HepG2 (cell line): ENCODE measurements at regions not wholly inside any gene's neighbourhood (a gene's known extent, or its start where the extent isn't known, plus 50 kb on each side); places are given as distances from the start of the nearest gene placed in this dataset.

Experiments used
- BRD4 ChIP-seq: sonication (generic); formaldehyde crosslinking; IDR thresholded peaks from 2 replicates; pipeline ENCODE4 v1.4.0; 2020; ENCODE audit warnings: missing genetic modification reagents
- CHD4 ChIP-seq: fragments of 200-600 bp; sonication (generic); IDR thresholded peaks from 2 replicates; pipeline ENCODE4 v1.7.0; 2017; ENCODE audit warnings: mild to moderate bottlenecking, low read length, borderline replicate concordance
- CREB1 ChIP-seq, 2 experiments: fragments of 450-650 bp in 1 of 2; IDR thresholded peaks; 2 replicates each; pipeline ENCODE4 v1.6.1; 2016 to 2017; ENCODE audit warnings: control low read depth in 1 of 2, mild to moderate bottlenecking in 1 of 2, missing compliant biosample characterization in 1 of 2, missing genetic modification characterization in 1 of 2
- FOXK2 ChIP-seq: fragments of 450-650 bp; IDR thresholded peaks from 2 replicates; pipeline ENCODE4 v1.6.1; 2016
- GATA4 ChIP-seq: sonication (generic); IDR thresholded peaks from 2 replicates; pipeline ENCODE4 v1.6.1; 2016; ENCODE audit warnings: antibody characterized with exemption, low read depth, borderline replicate concordance
- HES4 ChIP-seq: sonication (generic); formaldehyde crosslinking; IDR thresholded peaks from 2 replicates; pipeline ENCODE4 v1.9.0; 2021; ENCODE audit warnings: mild to moderate bottlenecking, missing genetic modification reagents, borderline replicate concordance
- HNF1B ChIP-seq: sonication (generic); formaldehyde crosslinking; IDR thresholded peaks from 2 replicates; pipeline ENCODE4 v1.5.1; 2020; ENCODE audit warnings: mild to moderate bottlenecking, moderate library complexity, missing genetic modification reagents
- IKZF5 ChIP-seq: IDR thresholded peaks from 2 replicates; pipeline ENCODE4 v1.6.1; 2018; ENCODE audit warnings: missing genetic modification reagents, mild to moderate bottlenecking, missing compliant biosample characterization
- JUNB ChIP-seq: sonication (generic); formaldehyde crosslinking; IDR thresholded peaks from 2 replicates; pipeline ENCODE4 v1.8.0; 2022; ENCODE audit warnings: missing genetic modification reagents, mild to moderate bottlenecking, borderline replicate concordance
- KAT2B ChIP-seq: fragments of 150-350 bp; IDR thresholded peaks from 2 replicates; pipeline ENCODE4 v1.6.1; 2014; ENCODE audit warnings: low read depth, low read length, borderline replicate concordance
- MED13 ChIP-seq: sonication (generic); formaldehyde crosslinking; IDR thresholded peaks from 2 replicates; pipeline ENCODE4 v1.5.0; 2020; ENCODE audit warnings: missing genetic modification reagents
- MEIS2 ChIP-seq: sonication (generic); formaldehyde crosslinking; IDR thresholded peaks from 2 replicates; pipeline ENCODE4 v1.9.0; 2021; ENCODE audit warnings: mild to moderate bottlenecking, missing genetic modification reagents
- RBFOX2 ChIP-seq: fragments of 200-400 bp; formaldehyde crosslinking; IDR thresholded peaks from 2 replicates; pipeline ENCODE4 v1.6.1; 2017; ENCODE audit warnings: low read depth, mild to moderate bottlenecking, low read length
- SMAD3 ChIP-seq: sonication (generic); formaldehyde crosslinking; IDR thresholded peaks from 2 replicates; pipeline ENCODE4 v1.4.0; 2020; ENCODE audit warnings: missing genetic modification reagents
- TCF7 ChIP-seq: sonication (generic); IDR thresholded peaks from 2 replicates; pipeline ENCODE4 v1.6.1; 2016; ENCODE audit warnings: antibody characterized with exemption, low read depth
- ZFP37 ChIP-seq: sonication (generic); formaldehyde crosslinking; IDR thresholded peaks from 2 replicates; pipeline ENCODE4 v1.4.0; 2020; ENCODE audit warnings: missing genetic modification reagents, borderline replicate concordance
- ZGPAT ChIP-seq: IDR thresholded peaks from 2 replicates; pipeline ENCODE4 v1.6.1; 2016; ENCODE audit warnings: mild to moderate bottlenecking
- ZKSCAN8 ChIP-seq: IDR thresholded peaks from 2 replicates; pipeline ENCODE4 v1.6.1; 2016; ENCODE audit warnings: borderline replicate concordance, missing genetic modification reagents, missing compliant biosample characterization
- ZNF232 ChIP-seq: sonication (generic); formaldehyde crosslinking; IDR thresholded peaks from 2 replicates; pipeline ENCODE4 v1.4.0; 2020; ENCODE audit warnings: missing genetic modification reagents, borderline replicate concordance
- ZNF331 ChIP-seq: sonication (generic); formaldehyde crosslinking; IDR thresholded peaks from 2 replicates; pipeline ENCODE4 v1.4.0; 2020; ENCODE audit warnings: missing genetic modification reagents
- ZNF362 ChIP-seq: sonication (generic); formaldehyde crosslinking; IDR thresholded peaks from 2 replicates; pipeline ENCODE4 v1.4.0; 2020; ENCODE audit warnings: missing genetic modification reagents, mild to moderate bottlenecking, borderline replicate concordance
- ZNF441 ChIP-seq: sonication (generic); formaldehyde crosslinking; IDR thresholded peaks from 2 replicates; pipeline ENCODE4 v1.7.0; 2021; ENCODE audit warnings: missing genetic modification reagents, borderline replicate concordance
- ZNF710 ChIP-seq: sonication (generic); formaldehyde crosslinking; IDR thresholded peaks from 2 replicates; pipeline ENCODE4 v1.5.0; 2020; ENCODE audit warnings: mild to moderate bottlenecking, missing genetic modification reagents, borderline replicate concordance

GRCh38 chrX:88560673-88561330 lies 186.2 kb upstream of the CPXCR1 start (continued):
- peak; percentile 30; the same call in 1 of the 2 replicates for TF ChIP-seq IKZF5 (CRISPR knock-in tag)
- peak; percentile 88; the same call in 1 of the 2 replicates for TF ChIP-seq MED13
- no peak for TF ChIP-seq ZNF441 (CRISPR knock-in tag)
- TF ChIP-seq GATA4 = peak; percentile 96
- TF ChIP-seq FOXK2 = peak; percentile 15; the same call in 1 of the 2 replicates
- peak; percentile 80 for TF ChIP-seq ZNF331 (CRISPR knock-in tag)
- peak; percentile 79 for TF ChIP-seq ZGPAT
- TF ChIP-seq SMAD3 (CRISPR knock-in tag) = peak; percentile 30; the same call in 1 of the 2 replicates
- TF ChIP-seq ZNF362 (CRISPR knock-in tag) = peak; percentile 66; the same call in 1 of the 2 replicates
- peak; percentile 99 for TF ChIP-seq TCF7
- no peak for TF ChIP-seq CREB1 (IDR thresholded peaks at IDR 0.05)
- TF ChIP-seq CREB1 (CRISPR knock-in tag; IDR thresholded peaks at IDR 0.05) = peak; percentile 61; the same call in 1 of the 2 replicates
- no peak for TF ChIP-seq KAT2B
- peak; percentile 49; the same call in 1 of the 2 replicates for TF ChIP-seq HNF1B (CRISPR knock-in tag)
- TF ChIP-seq JUNB (CRISPR knock-in tag) = peak; percentile 47; the same call in 1 of the 2 replicates
- no peak for TF ChIP-seq HES4
- no peak for TF ChIP-seq ZFP37 (CRISPR knock-in tag)
- TF ChIP-seq BRD4 (CRISPR knock-in tag) = peak; percentile 76; the same call in 1 of the 2 replicates
- TF ChIP-seq ZKSCAN8 (CRISPR knock-in tag) = peak; percentile 51; the same call in 1 of the 2 replicates
- peak; percentile 99 for TF ChIP-seq ZNF232 (CRISPR knock-in tag)
- peak; percentile 73 for TF ChIP-seq MEIS2 (CRISPR knock-in tag)
- TF ChIP-seq RBFOX2 = peak; percentile 61; the same call in 1 of the 2 replicates
- TF ChIP-seq ZNF710 (CRISPR knock-in tag) = peak; percentile 71; the same call in 1 of the 2 replicates
- peak; percentile 54; the same call in 1 of the 2 replicates for TF ChIP-seq CHD4
